Natural killer cell (primary cell): ENCODE measurements at regions not wholly inside any gene's neighbourhood (a gene's known extent, or its start where the extent isn't known, plus 50 kb on each side); places are given as distances from the start of the nearest gene placed in this dataset.

ENCODE experiments used
- ATAC-seq, 3 donors: fragments of 150-1000 bp in 2 of 3; fragments of 200-7000 bp in 1 of 3; cut with Tn5 transposase; 1 replicate in 1 of 3; 2 replicates in 2 of 3; pipeline ENCODE4 v1.10.0; 2021; ENCODE audit warnings: mild to moderate bottlenecking in 2 of 3, moderate library complexity in 2 of 3
- DNase-seq, 2 donors: peaks; one replicate each; pipeline versions ENCODE4 v3.0.0 to v3.0.0-alpha.2; 2013 to 2021; ENCODE audit warnings: mixed read lengths in 1 of 2
- H3K27ac ChIP-seq: one replicate; pipeline ENCODE4 v1.5.1; 2013; ENCODE audit warnings: mild to moderate bottlenecking, low read length
- H3K27me3 ChIP-seq: one replicate; pipeline ENCODE4 v1.6.1; 2013; ENCODE audit warnings: low read length; ENCODE audit not compliant: control insufficient read depth, insufficient read depth
- H3K36me3 ChIP-seq: one replicate; pipeline ENCODE4 v1.6.1; 2013; ENCODE audit warnings: low read length; ENCODE audit not compliant: control insufficient read depth, insufficient read depth
- H3K4me1 ChIP-seq: one replicate; pipeline ENCODE4 v1.6.1; 2013; ENCODE audit warnings: low read length; ENCODE audit not compliant: control insufficient read depth, insufficient read depth
- H3K4me3 ChIP-seq: one replicate; pipeline ENCODE4 v1.5.1; 2013; ENCODE audit warnings: low read length
- H3K9me3 ChIP-seq: one replicate; pipeline ENCODE4 v1.6.1; 2013; ENCODE audit warnings: low read length; ENCODE audit not compliant: control insufficient read depth, insufficient read depth
- H3K27ac Mint-ChIP-seq, 2 donors: one replicate each; pipeline ENCODE4 v1.8.0; 2022; ENCODE audit warnings: mild to moderate bottlenecking in 2 of 2, mixed read lengths in 2 of 2, moderate library complexity in 1 of 2
- H3K27me3 Mint-ChIP-seq, 2 donors: one replicate each; pipeline ENCODE4 v1.8.0; 2022; ENCODE audit warnings: low read depth in 2 of 2, mixed read lengths in 2 of 2
- H3K36me3 Mint-ChIP-seq: one replicate; pipeline ENCODE4 v1.8.0; 2022; ENCODE audit warnings: mixed read lengths
- H3K4me1 Mint-ChIP-seq, 2 donors: one replicate each; pipeline ENCODE4 v1.8.0; 2022; ENCODE audit warnings: mixed read lengths in 2 of 2
- H3K4me3 Mint-ChIP-seq: one replicate; pipeline ENCODE4 v1.8.0; 2022; ENCODE audit warnings: mild to moderate bottlenecking, moderate library complexity, mixed read lengths
- H3K9me3 Mint-ChIP-seq, 2 donors: one replicate each; pipeline ENCODE4 v1.8.0; 2022; ENCODE audit warnings: mixed read lengths in 2 of 2
- WGBS: methylation state at CpG from one replicate; pipeline ENCODE4 v1.1.7; 2013; ENCODE audit warnings: missing lambda C conversion rate; ENCODE audit not compliant: insufficient coverage; 5-methylcytosine and 5-hydroxymethylcytosine counted together
- intact Hi-C: fragments of 100-400 bp; cut with micrococcal nuclease; formaldehyde crosslinking; loops from one replicate; pipeline ENCODE4 v1.14.2; 2022
- TF ChIP-seq, protein P1 (sequence below): fragments of 200-600 bp; IDR thresholded peaks from one replicate; pipeline ENCODE4 v1.8.0; 2022; ENCODE audit warnings: antibody characterized with exemption

DNA sequence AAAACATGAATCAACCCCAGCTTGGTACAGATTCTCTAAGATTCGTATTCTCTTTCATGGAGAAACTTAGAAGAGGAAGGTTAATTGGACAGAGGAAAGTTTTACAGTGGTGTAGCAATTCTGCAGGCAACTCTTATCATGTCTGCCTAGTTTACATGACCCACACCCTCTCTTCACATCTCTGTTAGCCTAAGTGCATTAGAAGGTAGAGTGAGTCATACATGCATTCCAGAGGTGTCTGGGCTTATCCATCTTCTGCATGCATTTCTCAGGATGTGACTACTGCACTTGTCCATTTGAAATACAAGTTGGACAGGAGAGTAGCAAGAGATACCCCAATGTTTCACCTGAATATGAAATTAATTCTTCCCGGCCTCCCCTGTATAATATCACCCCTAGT, 578.4 kb upstream of the NCAM2 start:
- Histone ChIP-seq H3K4me1 (no peaks in the 10 kb centered on the region), H3K36me3 (no peaks in the 10 kb centered on the region), H3K9me3 (peaks cover under 1% of the 10 kb centered on the region), H3K27ac (no peak overlapping the region), H3K4me3 (no peak overlapping the region), H3K27me3 (no peaks in the 10 kb centered on the region)
- Mint-ChIP-seq H3K4me1 (no peaks in the 10 kb centered on the region), H3K27ac (no peak overlapping the region), H3K27me3 (no peaks in the 10 kb centered on the region), H3K36me3 (peaks cover 5% of the 10 kb centered on the region), H3K9me3 (peaks cover 12 to 17% of the 10 kb centered on the region in 2 donors), H3K4me3 (no peak overlapping the region)
- intact Hi-C loops, result no loop called here
- TF ChIP-seq, protein P1, sequence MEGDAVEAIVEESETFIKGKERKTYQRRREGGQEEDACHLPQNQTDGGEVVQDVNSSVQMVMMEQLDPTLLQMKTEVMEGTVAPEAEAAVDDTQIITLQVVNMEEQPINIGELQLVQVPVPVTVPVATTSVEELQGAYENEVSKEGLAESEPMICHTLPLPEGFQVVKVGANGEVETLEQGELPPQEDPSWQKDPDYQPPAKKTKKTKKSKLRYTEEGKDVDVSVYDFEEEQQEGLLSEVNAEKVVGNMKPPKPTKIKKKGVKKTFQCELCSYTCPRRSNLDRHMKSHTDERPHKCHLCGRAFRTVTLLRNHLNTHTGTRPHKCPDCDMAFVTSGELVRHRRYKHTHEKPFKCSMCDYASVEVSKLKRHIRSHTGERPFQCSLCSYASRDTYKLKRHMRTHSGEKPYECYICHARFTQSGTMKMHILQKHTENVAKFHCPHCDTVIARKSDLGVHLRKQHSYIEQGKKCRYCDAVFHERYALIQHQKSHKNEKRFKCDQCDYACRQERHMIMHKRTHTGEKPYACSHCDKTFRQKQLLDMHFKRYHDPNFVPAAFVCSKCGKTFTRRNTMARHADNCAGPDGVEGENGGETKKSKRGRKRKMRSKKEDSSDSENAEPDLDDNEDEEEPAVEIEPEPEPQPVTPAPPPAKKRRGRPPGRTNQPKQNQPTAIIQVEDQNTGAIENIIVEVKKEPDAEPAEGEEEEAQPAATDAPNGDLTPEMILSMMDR, result no peak
- ATAC-seq (no peak), DNase-seq (no peak)
- WGBS, result no CpG with 5 or more reads among the region's 2 CpGs

DNA sequence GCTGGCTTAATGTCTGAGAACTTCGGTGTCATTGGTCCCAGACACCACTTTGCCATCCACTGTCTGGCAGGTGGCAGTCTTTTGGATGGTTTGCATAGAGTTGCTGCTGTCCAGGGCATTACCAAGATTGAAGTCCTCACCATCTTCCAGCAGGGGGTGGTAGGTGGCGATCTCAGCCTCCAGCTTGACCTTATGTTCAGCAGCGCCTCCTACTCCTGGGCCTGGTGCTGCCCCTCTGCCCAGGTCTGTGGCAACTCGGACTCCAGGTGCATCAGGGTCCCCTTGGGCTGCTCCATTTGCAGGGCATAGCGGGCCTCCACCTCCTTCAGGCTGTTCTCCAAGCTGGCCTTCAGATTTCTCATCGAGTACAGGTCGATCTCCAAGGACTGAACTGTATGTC, 573.3 kb upstream of the NCAM2 start:
- no peak overlapping the region for H3K4me3 Mint-ChIP-seq
- DNase-seq (no peak), ATAC-seq (no peak)
- H3K9me3 ChIP-seq, result peaks cover 13% of the 10 kb centered on the region
- no peaks in the 10 kb centered on the region for H3K4me1 ChIP-seq
- H3K4me3 ChIP-seq, result no peak overlapping the region
- H3K9me3 Mint-ChIP-seq, result peaks cover 10 to 16% of the 10 kb centered on the region in 2 donors
- H3K27me3 Mint-ChIP-seq, result no peaks in the 10 kb centered on the region
- no peak overlapping the region for H3K27ac ChIP-seq
- H3K36me3 Mint-ChIP-seq, result peaks cover 5% of the 10 kb centered on the region
- no peak overlapping the region for H3K27ac Mint-ChIP-seq
- intact Hi-C loops, result no loop called here
- H3K4me1 Mint-ChIP-seq, result no peaks in the 10 kb centered on the region
- WGBS, result 84% methylated on average over 7 of the region's 7 CpGs
- no peaks in the 10 kb centered on the region for H3K27me3 ChIP-seq
- TF ChIP-seq, protein P1, result no peak
- no peaks in the 10 kb centered on the region for H3K36me3 ChIP-seq

DNA sequence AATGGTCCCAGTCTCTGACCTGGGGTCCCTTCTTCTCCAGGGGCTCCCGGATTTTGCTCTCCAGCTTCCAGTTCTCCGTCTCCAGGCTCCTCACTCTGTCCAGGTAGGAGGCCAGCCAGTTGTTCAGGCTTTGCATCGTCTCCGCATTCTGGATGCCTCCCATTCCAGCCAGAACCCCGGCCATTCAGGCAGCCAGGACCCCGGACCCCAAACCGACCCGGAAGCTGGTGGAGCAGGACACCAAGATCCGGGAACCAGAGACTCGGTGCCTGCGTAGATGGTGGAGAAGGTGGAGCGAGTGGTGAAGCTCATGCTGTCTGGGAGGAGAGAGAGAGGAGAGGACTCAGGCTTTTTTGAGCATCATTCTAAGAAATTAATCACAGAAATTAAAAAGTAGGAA, 572.4 kb upstream of the NCAM2 start:
- intact Hi-C loops, result no loop called here
- Histone ChIP-seq H3K27ac (no peak overlapping the region), H3K27me3 (no peaks in the 10 kb centered on the region), H3K9me3 (peaks cover 13% of the 10 kb centered on the region), H3K36me3 (no peaks in the 10 kb centered on the region), H3K4me3 (no peak overlapping the region), H3K4me1 (no peaks in the 10 kb centered on the region)
- no peak overlapping the region for H3K4me3 Mint-ChIP-seq
- H3K27me3 Mint-ChIP-seq, result no peaks in the 10 kb centered on the region
- H3K9me3 Mint-ChIP-seq, result peaks cover 10 to 16% of the 10 kb centered on the region in 2 donors
- H3K36me3 Mint-ChIP-seq, result peaks cover 5% of the 10 kb centered on the region
- 92% methylated on average over 12 of the region's 12 CpGs for WGBS
- no peak for DNase-seq
- no peak overlapping the region for H3K27ac Mint-ChIP-seq
- H3K4me1 Mint-ChIP-seq, result no peaks in the 10 kb centered on the region
- ATAC-seq, result no peak
- TF ChIP-seq, protein P1, result no peak

DNA sequence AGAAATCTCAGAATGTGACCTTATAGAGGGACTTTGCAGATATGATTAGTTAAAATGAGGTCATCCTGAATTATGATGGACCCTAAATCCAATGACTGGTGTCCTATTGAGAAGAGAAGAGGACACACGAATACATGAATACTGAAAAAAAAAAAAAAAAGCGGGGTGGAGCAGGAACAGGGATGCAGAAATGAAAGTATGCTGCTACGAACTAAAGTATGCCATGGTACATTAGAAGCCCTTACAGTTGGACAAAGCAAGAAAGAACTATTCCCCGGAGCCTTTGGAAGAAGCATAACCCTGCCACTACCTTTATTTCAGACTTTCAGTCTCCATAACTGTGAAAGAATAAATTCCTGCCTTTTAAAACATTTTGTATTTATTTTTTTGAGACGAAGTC, 557.9 kb upstream of the NCAM2 start:
- H3K36me3 ChIP-seq, result no peaks in the 10 kb centered on the region
- 47% methylated on average over 5 of the region's 5 CpGs for WGBS
- H3K9me3 ChIP-seq, result no peaks in the 10 kb centered on the region
- Mint-ChIP-seq H3K36me3 (no peaks in the 10 kb centered on the region), H3K27me3 (no peaks in the 10 kb centered on the region), H3K4me3 (no peak overlapping the region), H3K27ac (no peak overlapping the region), H3K4me1 (no peaks in the 10 kb centered on the region), H3K9me3 (peaks cover 5 to 10% of the 10 kb centered on the region in 2 donors)
- intact Hi-C loops, result no loop called here
- H3K27me3 ChIP-seq, result no peaks in the 10 kb centered on the region
- H3K4me3 ChIP-seq, result no peak overlapping the region
- ATAC-seq (no peak), DNase-seq (no peak)
- H3K4me1 ChIP-seq, result no peaks in the 10 kb centered on the region
- H3K27ac ChIP-seq, result no peak overlapping the region
- TF ChIP-seq, protein P1, result no peak
